ENCODE measurements at regions not wholly inside any gene's neighbourhood (a gene's known extent, or its start where the extent isn't known, plus 50 kb on each side); places are given as distances from the start of the nearest gene placed in this dataset.
"Not testable (repeated sequence)": the region's sequence is repeated elsewhere in the genome, so short reads cannot be mapped to it uniquely, and the experiment has no call there.

- DNase-seq (ENCODE audit: low spot score), result no peak
- no peak for TF ChIP-seq CTCF (IDR thresholded peaks at IDR 0.05; ENCODE audit: extremely low read depth, missing control alignments)
Observed at GRCh38 chr7:49611951-49612350, 161.5 kb upstream of the VWC2 start.

GRCh38 chr7:49613759-49614158 lies 159.7 kb upstream of the VWC2 start:
- no peak for DNase-seq (ENCODE audit: low spot score)
- TF ChIP-seq CTCF (IDR thresholded peaks at IDR 0.05; ENCODE audit: extremely low read depth, missing control alignments), result no peak

DNA sequence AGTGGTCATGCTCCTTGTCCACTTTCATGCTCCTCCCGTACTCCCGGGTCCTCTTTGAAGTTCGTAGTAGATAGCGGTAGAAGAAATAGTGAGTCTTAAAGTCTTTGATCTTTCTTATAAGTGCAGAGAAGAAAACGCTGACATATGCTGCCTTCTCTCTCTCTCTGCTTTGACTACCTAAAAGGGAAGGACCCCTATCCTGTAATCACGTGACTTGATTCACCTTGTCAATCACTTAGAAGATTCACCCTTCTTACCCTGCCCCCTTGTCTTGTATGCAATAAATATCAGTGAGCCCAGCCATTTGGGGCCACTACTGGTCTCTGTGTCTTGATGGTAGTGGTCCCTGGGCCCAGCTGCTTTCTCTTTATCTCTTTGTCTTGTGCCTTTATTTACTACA lies 158.5 kb upstream of the VWC2 start:
- DNase-seq (ENCODE audit: low spot score), result not testable (repeated sequence)

DNA sequence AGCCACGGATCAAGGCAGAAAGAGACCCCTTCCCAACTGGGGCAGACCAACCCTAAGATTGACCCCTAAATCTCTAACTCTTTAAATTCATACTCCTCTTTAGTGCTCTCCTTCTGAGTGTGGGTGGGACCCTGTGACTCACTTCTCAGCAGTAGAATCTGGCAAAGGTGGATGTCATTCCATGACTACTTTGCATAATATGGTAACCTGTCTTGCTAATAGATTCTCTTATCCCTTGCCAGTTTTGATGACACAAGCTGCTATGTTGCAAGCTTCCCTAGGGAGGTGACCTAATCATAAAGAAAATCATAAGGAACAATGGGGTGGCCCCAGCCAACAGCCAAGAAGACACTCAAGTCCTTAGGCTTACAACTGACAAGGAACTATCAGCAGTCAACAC lies 155.4 kb upstream of the VWC2 start:
- DNase-seq (ENCODE audit: low spot score), result no peak
- TF ChIP-seq CTCF (IDR thresholded peaks at IDR 0.05; ENCODE audit: extremely low read depth, missing control alignments), result no peak

DNA sequence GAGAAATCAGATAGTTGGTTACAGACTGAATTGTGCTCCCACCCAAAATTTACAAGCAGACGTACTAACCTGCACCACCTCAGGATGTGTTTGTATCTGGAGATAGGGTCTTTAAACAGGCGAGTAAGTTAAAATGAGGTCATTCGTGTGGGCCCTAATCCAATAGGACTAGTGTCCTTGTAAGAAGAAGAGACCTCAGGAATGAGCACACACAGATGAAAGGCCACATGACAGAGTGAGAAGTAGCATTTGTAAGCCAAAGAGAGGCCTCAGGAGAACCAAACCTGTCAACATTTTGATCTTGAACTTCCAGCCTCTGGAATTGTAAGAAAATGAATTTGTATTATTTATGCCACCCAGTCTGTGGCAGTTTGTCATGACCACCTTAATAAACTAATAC lies 149.5 kb upstream of the VWC2 start:
- TF ChIP-seq CTCF (IDR thresholded peaks at IDR 0.05; ENCODE audit: extremely low read depth, missing control alignments), result no peak
- no peak for DNase-seq (ENCODE audit: low spot score)

DNA sequence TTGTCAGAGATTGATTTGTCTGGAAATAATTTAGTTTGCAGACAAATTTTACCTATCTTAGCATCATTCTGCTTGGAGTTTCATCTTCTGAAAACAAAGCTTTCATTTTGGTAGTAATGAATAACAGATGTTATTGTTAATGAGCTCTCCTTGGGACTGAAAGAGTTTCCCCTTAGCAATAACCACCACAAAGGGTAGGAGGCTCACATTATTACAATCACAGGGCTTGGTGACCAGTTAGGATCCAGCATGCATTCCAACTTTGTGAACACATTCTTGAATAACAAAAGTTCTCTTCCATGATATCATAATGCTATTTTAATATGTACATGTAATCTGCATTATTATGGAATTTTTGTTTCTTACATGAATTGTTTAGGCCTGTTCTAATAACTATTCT lies 148.8 kb upstream of the VWC2 start:
- no peak for DNase-seq (ENCODE audit: low spot score)

DNA sequence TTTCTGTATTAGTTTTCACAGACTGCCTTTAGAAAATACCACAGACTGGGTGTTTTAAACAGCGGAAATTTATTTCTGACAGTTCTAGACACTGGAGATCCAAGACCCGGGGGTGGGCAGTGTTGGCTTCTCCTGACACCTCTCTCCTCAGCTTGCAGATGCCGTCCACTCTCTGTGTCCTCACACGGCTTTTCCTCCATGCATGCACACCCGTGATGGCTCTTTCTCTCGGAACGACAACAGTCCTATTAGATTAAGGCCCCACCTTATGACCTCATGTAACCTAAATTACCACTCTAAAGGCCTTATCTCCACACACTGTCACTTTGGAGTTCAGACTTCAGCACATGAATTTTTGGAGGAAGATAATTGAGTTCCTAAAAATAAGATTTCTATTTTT lies 142.9 kb upstream of the VWC2 start:
- TF ChIP-seq CTCF (IDR thresholded peaks at IDR 0.05; ENCODE audit: extremely low read depth, missing control alignments), result no peak
- no peak for DNase-seq (ENCODE audit: low spot score)

More for the DNA sequence above, 148.8 kb upstream of the VWC2 start:
- TF ChIP-seq CTCF (IDR thresholded peaks at IDR 0.05; ENCODE audit: extremely low read depth, missing control alignments), result no peak

- DNase-seq (ENCODE audit: low spot score), result no peak
- no peak for TF ChIP-seq CTCF (IDR thresholded peaks at IDR 0.05; ENCODE audit: extremely low read depth, missing control alignments)
Observed at GRCh38 chr7:49631071-49631815, 142.2 kb upstream of the VWC2 start.

Measured in GM20000 (cell line).